AG08396 (cell line): ENCODE measurements at regions not wholly inside any gene's neighbourhood (a gene's known extent, or its start where the extent isn't known, plus 50 kb on each side); places are given as distances from the start of the nearest gene placed in this dataset.

Experiments used
- DNase-seq: peaks from one replicate; pipeline ENCODE4 v3.0.0; 2012; ENCODE audit warnings: low spot score, mixed read lengths

GRCh38 chr4:152235718-152236117 lies 300.2 kb downstream of the FBXW7 start:
- DNase-seq, result no peak

GRCh38 chr4:152234571-152234970 lies 301.3 kb downstream of the FBXW7 start:
- DNase-seq, result no peak

- DNase-seq, result no peak
Measured at GRCh38 chr4:152232271-152232670, 303.6 kb downstream of the FBXW7 start.

GRCh38 chr4:152229782-152230289 lies 306.1 kb downstream of the FBXW7 start:
- no peak for DNase-seq

- no peak for DNase-seq
Measured at GRCh38 chr4:152225680-152226079, 310.2 kb downstream of the FBXW7 start.

- no peak for DNase-seq
Measured at GRCh38 chr4:152224721-152225420, 311.0 kb downstream of the FBXW7 start.

- DNase-seq, result no peak
Measured at GRCh38 chr4:152224223-152224622, 311.7 kb downstream of the FBXW7 start.

GRCh38 chr4:152223600-152223999 lies 312.3 kb downstream of the FBXW7 start:
- no peak for DNase-seq

- DNase-seq, result no peak
Measured at GRCh38 chr4:152221816-152222516, 313.9 kb downstream of the FBXW7 start.

- no peak for DNase-seq
Measured at GRCh38 chr4:152220201-152220666, 315.7 kb downstream of the FBXW7 start.

GRCh38 chr4:152218576-152218975 lies 317.3 kb downstream of the FBXW7 start:
- DNase-seq, result no peak

- no peak for DNase-seq
Measured at GRCh38 chr4:152217896-152218295, 318.0 kb downstream of the FBXW7 start.

GRCh38 chr4:152211936-152212653 lies 323.8 kb downstream of the FBXW7 start:
- no peak for DNase-seq

- no peak for DNase-seq
Measured at GRCh38 chr4:152209772-152210493, 326.0 kb downstream of the FBXW7 start.

- no peak for DNase-seq
Measured at GRCh38 chr4:152207378-152207720, 328.5 kb downstream of the FBXW7 start.

GRCh38 chr4:152206646-152207377 lies 329.1 kb downstream of the FBXW7 start:
- no peak for DNase-seq

- DNase-seq, result no peak
Measured at GRCh38 chr4:152206185-152206584, 329.7 kb downstream of the FBXW7 start.

GRCh38 chr4:152202415-152202814 lies 333.5 kb downstream of the FBXW7 start:
- DNase-seq, result no peak

- DNase-seq, result no peak
Measured at GRCh38 chr4:152200511-152201333, 335.2 kb downstream of the FBXW7 start.

GRCh38 chr4:152197211-152197610 lies 338.7 kb downstream of the FBXW7 start:
- DNase-seq, result no peak

GRCh38 chr4:152195888-152196287 lies 340.0 kb downstream of the FBXW7 start:
- no peak for DNase-seq
